HepG2 (cell line): ENCODE measurements at regions not wholly inside any gene's neighbourhood (a gene's known extent, or its start where the extent isn't known, plus 50 kb on each side); places are given as distances from the start of the nearest gene placed in this dataset.

Source experiments
- ATAC-seq: fragments of 200-7000 bp; cut with Tn5 transposase; 3 replicates; pipeline ENCODE4 v1.9.1; 2020; ENCODE audit warnings: mild to moderate bottlenecking, moderate library complexity
- BruUV-seq: library from RNA; stranded (reverse); fragments of 400-500 nt; replicated peaks from 2 replicates; lab custom pipeline; 2021; lab: Mats Ljungman, UMichigan
- CTCF ChIA-PET: fragments of 300-600 bp; formaldehyde crosslinking; extraction: SDS; loops from one replicate; lab custom pipeline; 2021; ENCODE audit warnings: low total read pairs, inconsistent platforms, low intra/inter-chr PET ratio; lab: Yijun Ruan, JAX
- POLR2A ChIA-PET: fragments of 350-600 bp; sonication (Branson Sonifier 250); formaldehyde crosslinking; loops from one replicate; lab custom pipeline; 2020; ENCODE audit warnings: antibody characterized with exemption, inconsistent platforms; lab: Yijun Ruan, JAX
- DNase-seq: peaks from one replicate; pipeline ENCODE4 v3.0.0-alpha.2; 2015; ENCODE audit warnings: low spot score
- FAIRE-seq: peaks from 3 replicates; lab custom pipeline; 2011; peaks lifted over from hg19 to GRCh38; lab: Jason Lieb, UNC
- H2AFZ ChIP-seq: one replicate; pipeline ENCODE4 v1.6.1; 2011; ENCODE audit warnings: low read length, inconsistent platforms
- H3K27ac ChIP-seq: fragments of 300-600 bp; 3 replicates; pipeline ENCODE4 v1.8.0; 2011; ENCODE audit warnings: mixed run types, mild to moderate bottlenecking, mixed read lengths, low read length, inconsistent platforms; ENCODE audit not compliant: insufficient read depth; ENCODE audit errors: extremely low read length
- H3K27me3 ChIP-seq, 2 experiments: fragments of 200-600 bp in 1 of 2; 2 replicates in 1 of 2; 3 replicates in 1 of 2; pipeline versions ENCODE4 v1.6.0 to v1.8.0; 2011; ENCODE audit warnings: low read length in 2 of 2, mild to moderate bottlenecking in 2 of 2, moderate library complexity in 2 of 2, inconsistent platforms in 1 of 2; ENCODE audit not compliant: insufficient read depth in 2 of 2, control insufficient read depth in 1 of 2
- H3K36me3 ChIP-seq, 2 experiments: fragments of 200-600 bp in 1 of 2; replicated peaks in 1 of 2; 2 replicates in 1 of 2; 3 replicates in 1 of 2; pipeline versions ENCODE4 v1.5.1 to v1.8.0; 2011; ENCODE audit warnings: low read length in 2 of 2, inconsistent platforms in 1 of 2; ENCODE audit not compliant: insufficient read depth in 2 of 2, control insufficient read depth in 1 of 2
- H3K4me1 ChIP-seq: 2 replicates; pipeline ENCODE4 v1.5.1; 2012; ENCODE audit warnings: low read length, inconsistent platforms; ENCODE audit not compliant: insufficient read depth
- H3K4me2 ChIP-seq: 2 replicates; pipeline ENCODE4 v1.6.0; 2011; ENCODE audit warnings: low read depth, low read length, inconsistent platforms
- H3K4me3 ChIP-seq, 3 experiments: fragments of 200-600 bp in 1 of 3; sonication (generic), shearing (Covaris generic) in 1 of 3; replicated peaks in 1 of 3; 2 replicates each; pipeline ENCODE4 v1.5.1; 2011 to 2016; ENCODE audit warnings: low read length in 3 of 3, inconsistent platforms in 2 of 3, low read depth in 2 of 3, mild to moderate bottlenecking in 2 of 3, control low read depth in 1 of 3, mixed read lengths in 1 of 3; ENCODE audit not compliant: insufficient read depth in 1 of 3
- H3K79me2 ChIP-seq: one replicate; pipeline ENCODE4 v1.6.1; 2011; ENCODE audit warnings: low read length, inconsistent platforms; ENCODE audit not compliant: insufficient read depth
- H3K9ac ChIP-seq: 2 replicates; pipeline ENCODE4 v1.6.0; 2011; ENCODE audit warnings: mild to moderate bottlenecking, low read depth, low read length, inconsistent platforms; ENCODE audit not compliant: insufficient read depth
- H3K9me3 ChIP-seq: 2 replicates; pipeline ENCODE4 v1.5.1; 2012; ENCODE audit warnings: mild to moderate bottlenecking, low read length
- H4K20me1 ChIP-seq: 2 replicates; pipeline ENCODE4 v1.6.0; 2011; ENCODE audit warnings: inconsistent platforms, mild to moderate bottlenecking, low read length, moderate library complexity; ENCODE audit not compliant: insufficient read depth
- ARID4A ChIP-seq: sonication (generic); formaldehyde crosslinking; IDR thresholded peaks from 2 replicates; pipeline ENCODE4 v1.5.0; 2020; ENCODE audit warnings: mild to moderate bottlenecking, missing genetic modification reagents, borderline replicate concordance
- KAT7 ChIP-seq: IDR thresholded peaks from 2 replicates; pipeline ENCODE4 v1.6.1; 2018; ENCODE audit warnings: borderline replicate concordance, missing compliant biosample characterization
- KDM5B ChIP-seq: sonication (generic); formaldehyde crosslinking; IDR thresholded peaks from 2 replicates; pipeline ENCODE4 v1.4.0; 2020; ENCODE audit warnings: missing genetic modification reagents, mild to moderate bottlenecking, borderline replicate concordance
- MED13 ChIP-seq: sonication (generic); formaldehyde crosslinking; IDR thresholded peaks from 2 replicates; pipeline ENCODE4 v1.5.0; 2020; ENCODE audit warnings: missing genetic modification reagents
- NR1H2 ChIP-seq: sonication (generic); formaldehyde crosslinking; IDR thresholded peaks from 2 replicates; pipeline ENCODE4 v1.8.1; 2022; ENCODE audit warnings: low read depth, missing genetic modification reagents, borderline replicate concordance
- RBFOX2 ChIP-seq: fragments of 200-400 bp; formaldehyde crosslinking; IDR thresholded peaks from 2 replicates; pipeline ENCODE4 v1.6.1; 2017; ENCODE audit warnings: low read depth, mild to moderate bottlenecking, low read length
- SOX13 ChIP-seq, 3 experiments: fragments of 450-650 bp in 1 of 3; sonication (generic) in 1 of 3; formaldehyde crosslinking in 1 of 3; IDR thresholded peaks in 2 of 3; conservative IDR thresholded peaks in 1 of 3; 2 replicates each; pipeline versions ENCODE4 v1.5.0 to v1.6.1; 2016 to 2020; ENCODE audit warnings: antibody characterized with exemption in 1 of 3, mild to moderate bottlenecking in 1 of 3, missing compliant biosample characterization in 1 of 3, missing genetic modification reagents in 1 of 3, moderate library complexity in 1 of 3
- SYNCRIP ChIP-seq: fragments of 200-400 bp; formaldehyde crosslinking; IDR thresholded peaks from 2 replicates; pipeline ENCODE4 v1.6.1; 2018; ENCODE audit warnings: mild to moderate bottlenecking, low read depth, low read length; ENCODE audit not compliant: insufficient read depth
- THYN1 ChIP-seq: sonication (generic); formaldehyde crosslinking; IDR thresholded peaks from 2 replicates; pipeline ENCODE4 v1.8.1; 2023; ENCODE audit warnings: low read depth, mild to moderate bottlenecking, moderate library complexity, missing genetic modification reagents, borderline replicate concordance
- YEATS2 ChIP-seq: sonication (generic); formaldehyde crosslinking; IDR thresholded peaks from 2 replicates; pipeline ENCODE4 v1.4.0; 2020; ENCODE audit warnings: missing genetic modification reagents, borderline replicate concordance
- ZNF225 ChIP-seq: sonication (generic); formaldehyde crosslinking; IDR thresholded peaks from 2 replicates; pipeline ENCODE4 v1.4.0; 2020; ENCODE audit warnings: mild to moderate bottlenecking, missing genetic modification reagents
- ZNF292 ChIP-seq: sonication (generic); formaldehyde crosslinking; IDR thresholded peaks from 2 replicates; pipeline ENCODE4 v1.8.1; 2022; ENCODE audit warnings: mild to moderate bottlenecking, low read depth, missing genetic modification reagents, borderline replicate concordance
- ZNF382 ChIP-seq: sonication (generic); formaldehyde crosslinking; IDR thresholded peaks from 2 replicates; pipeline ENCODE4 v1.5.0; 2020; ENCODE audit warnings: missing genetic modification reagents, mild to moderate bottlenecking, borderline replicate concordance
- ZNF441 ChIP-seq: sonication (generic); formaldehyde crosslinking; IDR thresholded peaks from 2 replicates; pipeline ENCODE4 v1.7.0; 2021; ENCODE audit warnings: missing genetic modification reagents, borderline replicate concordance
- ZNF550 ChIP-seq: sonication (generic); formaldehyde crosslinking; IDR thresholded peaks from 2 replicates; pipeline ENCODE4 v1.4.0; 2020; ENCODE audit warnings: mild to moderate bottlenecking, missing genetic modification reagents, borderline replicate concordance
- ZNF737 ChIP-seq: sonication (generic); formaldehyde crosslinking; IDR thresholded peaks from 2 replicates; pipeline ENCODE4 v1.5.0; 2020; ENCODE audit warnings: missing genetic modification reagents, mild to moderate bottlenecking, borderline replicate concordance
- ZNF790 ChIP-seq: sonication (generic); formaldehyde crosslinking; IDR thresholded peaks from 2 replicates; pipeline ENCODE4 v1.8.0; 2022; ENCODE audit warnings: missing genetic modification reagents, mild to moderate bottlenecking, borderline replicate concordance
- WGBS: methylation state at CpG from one replicate; pipeline ENCODE4 v1.1.6; 2017; ENCODE audit warnings: low lambda C conversion rate; 5-methylcytosine and 5-hydroxymethylcytosine counted together
- in situ Hi-C: cut with HindIII; loops from 2 replicates; pipeline ENCODE4 v1.10.0; 2017; ENCODE audit warnings: low pct_unique_long_range_greater_than_20kb; ENCODE audit not compliant: extremely low pct_ligation_motif_present
- intact Hi-C: fragments of 100-400 bp; cut with micrococcal nuclease; formaldehyde crosslinking; loops from one replicate; pipeline ENCODE4 v1.10.0; 2022; ENCODE audit not compliant: unreplicated experiment
- TF ChIP-seq, protein P1 (sequence below): sonication (generic); formaldehyde crosslinking; IDR thresholded peaks from 2 replicates; pipeline ENCODE4 v1.9.0; 2021; ENCODE audit warnings: missing genetic modification reagents, mild to moderate bottlenecking, borderline replicate concordance

DNA sequence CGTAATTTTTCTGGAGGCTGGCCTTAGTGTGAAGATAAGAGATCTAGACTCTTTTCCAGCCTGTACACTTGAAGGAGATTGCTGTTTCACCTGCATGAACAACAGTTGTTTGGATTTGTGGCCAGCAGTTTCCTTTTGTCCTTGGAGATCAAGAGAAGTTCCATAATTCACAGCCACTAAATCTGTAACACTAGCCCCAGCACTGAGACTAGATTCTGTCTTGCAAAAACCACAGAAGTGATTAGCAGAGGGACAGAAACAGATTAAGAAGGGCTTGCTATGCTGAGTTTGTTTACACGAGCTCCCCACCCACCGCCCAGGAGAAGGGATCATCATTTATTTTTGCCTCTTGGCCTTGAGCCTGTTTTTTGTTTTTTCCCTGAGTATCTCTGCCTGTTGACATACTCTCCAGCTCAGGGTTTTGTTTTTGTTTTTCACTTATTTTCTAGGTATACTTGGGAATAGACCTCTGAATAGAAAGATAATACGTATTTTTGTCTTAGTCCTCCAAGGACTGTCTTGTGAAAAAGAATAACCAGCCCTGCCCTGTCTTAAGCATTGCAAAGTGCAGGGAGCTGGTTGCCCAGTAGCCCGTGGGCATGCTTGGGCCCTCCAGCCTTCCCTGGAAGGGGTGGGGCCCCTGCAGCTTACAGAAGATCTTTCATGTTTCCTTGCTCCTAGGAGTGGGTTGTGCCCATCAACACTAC, 93.1 kb upstream of the SOX4 start (continued):
- TF ChIP-seq ZNF382 (CRISPR knock-in tag) (no peak), SYNCRIP (no peak)

DNA sequence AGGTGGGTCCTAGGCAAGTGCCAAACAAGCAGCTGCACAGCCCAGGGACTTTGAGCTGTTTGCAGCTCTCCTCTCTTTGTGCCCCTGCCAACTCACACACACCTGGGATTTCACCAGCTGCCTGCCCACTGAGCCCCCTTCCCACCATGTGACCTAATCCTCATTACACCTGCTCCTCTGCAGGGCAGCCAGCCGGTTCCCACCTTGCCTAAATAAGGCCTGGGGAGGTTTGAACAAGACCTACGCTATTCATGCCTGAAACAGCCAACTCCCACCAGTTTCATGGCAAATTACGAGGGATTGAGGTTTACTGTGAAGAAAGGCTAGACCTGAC, 92.6 kb upstream of the SOX4 start:
- in situ Hi-C loops = no loop called here
- no peak for TF ChIP-seq THYN1 (CRISPR knock-in tag)
- TF ChIP-seq NR1H2 = no peak
- TF ChIP-seq, protein P1, sequence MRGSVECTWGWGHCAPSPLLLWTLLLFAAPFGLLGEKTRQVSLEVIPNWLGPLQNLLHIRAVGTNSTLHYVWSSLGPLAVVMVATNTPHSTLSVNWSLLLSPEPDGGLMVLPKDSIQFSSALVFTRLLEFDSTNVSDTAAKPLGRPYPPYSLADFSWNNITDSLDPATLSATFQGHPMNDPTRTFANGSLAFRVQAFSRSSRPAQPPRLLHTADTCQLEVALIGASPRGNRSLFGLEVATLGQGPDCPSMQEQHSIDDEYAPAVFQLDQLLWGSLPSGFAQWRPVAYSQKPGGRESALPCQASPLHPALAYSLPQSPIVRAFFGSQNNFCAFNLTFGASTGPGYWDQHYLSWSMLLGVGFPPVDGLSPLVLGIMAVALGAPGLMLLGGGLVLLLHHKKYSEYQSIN (CRISPR knock-in tag) = no peak
- TF ChIP-seq ZNF292 = no peak
- TF ChIP-seq ZNF441 (CRISPR knock-in tag) = no peak
- TF ChIP-seq ZNF790 = no peak
- no peak for TF ChIP-seq RBFOX2
- no peak for TF ChIP-seq ARID4A
- 0 out of 2 replicates have a peak, but pooled peaks have one; percentile 25 for TF ChIP-seq KDM5B
- no peak for TF ChIP-seq ZNF550 (CRISPR knock-in tag)
- TF ChIP-seq MED13 (CRISPR knock-in tag) = no peak
- TF ChIP-seq ZNF737 (CRISPR knock-in tag) = no peak
- TF ChIP-seq ZNF225 (CRISPR knock-in tag) = no peak
- no peak for TF ChIP-seq SOX13 (IDR thresholded peaks at IDR 0.05)
- no peak for TF ChIP-seq SOX13 (CRISPR knock-in tag; conservative IDR thresholded peaks at IDR 0.05 in 1 of 2, IDR thresholded peaks at IDR 0.05 in 1 of 2)
- no peak for TF ChIP-seq KAT7
- no peak for TF ChIP-seq YEATS2 (CRISPR knock-in tag)

More for the DNA sequence above, 92.6 kb upstream of the SOX4 start:
- peaks cover 38% of the 10 kb centered on the region for H3K4me1 ChIP-seq
- no peak overlapping the region for H3K27ac ChIP-seq
- H3K4me3 ChIP-seq = no peak overlapping the region
- 42% methylated on average over 3 of the region's 3 CpGs for WGBS
- ChIA-PET POLR2A (no interaction called here), CTCF (no interaction called here)
- no TSS peak for BruUV-seq
- no peaks in the 10 kb centered on the region for H3K27me3 ChIP-seq
- no peak for ATAC-seq
- no peaks in the 10 kb centered on the region for H4K20me1 ChIP-seq
- H3K9me3 ChIP-seq = no peaks in the 10 kb centered on the region
- no peak overlapping the region for H3K9ac ChIP-seq
- FAIRE-seq = no peak
- H3K36me3 ChIP-seq = no peaks in the 10 kb centered on the region
- intact Hi-C loops = no loop called here
- no peaks in the 10 kb centered on the region for H3K79me2 ChIP-seq
- no peak overlapping the region for H2AFZ ChIP-seq
- DNase-seq = no peak
- no peak overlapping the region; the same call in 1 of the 2 replicates for H3K4me2 ChIP-seq
